Immature natural killer cell (primary cell): ENCODE measurements at regions not wholly inside any gene's neighbourhood (a gene's known extent, or its start where the extent isn't known, plus 50 kb on each side); places are given as distances from the start of the nearest gene placed in this dataset.
"Not testable (repeated sequence)": the region's sequence is repeated elsewhere in the genome, so short reads cannot be mapped to it uniquely, and the experiment has no call there.

ENCODE experiments used
- DNase-seq, 3 donors: peaks; one replicate each; pipeline ENCODE4 v3.0.0; 2022; ENCODE audit warnings: mixed read lengths in 1 of 3
- H3K27ac Mint-ChIP-seq, 6 donors: one replicate each; pipeline ENCODE4 v1.8.0; 2020; ENCODE audit warnings: mixed read lengths in 6 of 6, mild to moderate bottlenecking in 5 of 6, inconsistent platforms in 4 of 6, moderate library complexity in 3 of 6
- H3K27me3 Mint-ChIP-seq, 3 donors: one replicate each; pipeline ENCODE4 v1.8.0; 2020 to 2021; ENCODE audit warnings: low read depth in 3 of 3, mild to moderate bottlenecking in 3 of 3, mixed read lengths in 3 of 3, moderate library complexity in 3 of 3, inconsistent platforms in 1 of 3
- H3K36me3 Mint-ChIP-seq, 3 donors: one replicate each; pipeline ENCODE4 v1.8.0; 2020; ENCODE audit warnings: mixed read lengths in 3 of 3, inconsistent platforms in 2 of 3, mild to moderate bottlenecking in 2 of 3
- H3K4me1 Mint-ChIP-seq, 2 donors: one replicate each; pipeline ENCODE4 v1.8.0; 2020; ENCODE audit warnings: inconsistent platforms in 2 of 2, mild to moderate bottlenecking in 2 of 2, mixed read lengths in 2 of 2, moderate library complexity in 1 of 2
- H3K4me3 Mint-ChIP-seq, 5 donors: one replicate each; pipeline ENCODE4 v1.8.0; 2020; ENCODE audit warnings: mild to moderate bottlenecking in 5 of 5, mixed read lengths in 5 of 5, inconsistent platforms in 3 of 5, moderate library complexity in 3 of 5
- H3K9me3 Mint-ChIP-seq, 6 donors: one replicate each; pipeline ENCODE4 v1.8.0; 2020; ENCODE audit warnings: mild to moderate bottlenecking in 6 of 6, mixed read lengths in 6 of 6, inconsistent platforms in 4 of 6, moderate library complexity in 3 of 6

GRCh38 chr1:209191262-209191634, 392.3 kb upstream of the CAMK1G start:
- DNase-seq = no peak
- Mint-ChIP-seq H3K4me1 (no peaks in the 10 kb centered on the region), H3K27me3 (peaks cover 0 to 1% (median 0%) of the 10 kb centered on the region in 3 donors), H3K27ac (no peak overlapping the region), H3K36me3 (peaks cover 0 to 5% (median 2%) of the 10 kb centered on the region in 3 donors), H3K9me3 (peaks cover 13 to 22% (median 19%) of the 10 kb centered on the region in 6 donors), H3K4me3 (no peak overlapping the region)

- no peak overlapping the region for H3K4me3 Mint-ChIP-seq
- peaks cover 0 to 2% (median 0%) of the 10 kb centered on the region in 3 donors for H3K27me3 Mint-ChIP-seq
- no peak overlapping the region for H3K27ac Mint-ChIP-seq
- peaks cover 24 to 39% (median 28%) of the 10 kb centered on the region in 6 donors for H3K9me3 Mint-ChIP-seq
- DNase-seq = no peak
- H3K4me1 Mint-ChIP-seq = no peaks in the 10 kb centered on the region
- peaks cover 0 to 6% (median 6%) of the 10 kb centered on the region in 3 donors for H3K36me3 Mint-ChIP-seq
Observed at GRCh38 chr1:209196140-209196539, 387.4 kb upstream of the CAMK1G start.

GRCh38 chr1:209198961-209199750, 384.4 kb upstream of the CAMK1G start:
- no peak for DNase-seq
- Mint-ChIP-seq H3K4me1 (no peaks in the 10 kb centered on the region), H3K4me3 (no peak overlapping the region), H3K27ac (no peak overlapping the region), H3K9me3 (peaks cover 18 to 32% (median 24%) of the 10 kb centered on the region in 6 donors), H3K36me3 (peaks cover 0 to 6% (median 6%) of the 10 kb centered on the region in 3 donors), H3K27me3 (peaks cover 0 to 2% (median 0%) of the 10 kb centered on the region in 3 donors)

GRCh38 chr1:209199822-209200221, 383.7 kb upstream of the CAMK1G start:
- peaks cover 0 to 5% (median 0%) of the 10 kb centered on the region in 3 donors for H3K27me3 Mint-ChIP-seq
- DNase-seq = no peak
- H3K9me3 Mint-ChIP-seq = peaks cover 18 to 32% (median 24%) of the 10 kb centered on the region in 6 donors
- peaks cover 0 to 6% (median 6%) of the 10 kb centered on the region in 3 donors for H3K36me3 Mint-ChIP-seq
- H3K27ac Mint-ChIP-seq = no peak overlapping the region
- H3K4me1 Mint-ChIP-seq = no peaks in the 10 kb centered on the region
- H3K4me3 Mint-ChIP-seq = no peak overlapping the region

GRCh38 chr1:209202321-209202720, 381.2 kb upstream of the CAMK1G start:
- peaks cover 2 to 13% (median 5%) of the 10 kb centered on the region in 3 donors for H3K27me3 Mint-ChIP-seq
- not testable (repeated sequence) for H3K27ac Mint-ChIP-seq, H3K4me1 Mint-ChIP-seq, H3K9me3 Mint-ChIP-seq, H3K36me3 Mint-ChIP-seq, H3K4me3 Mint-ChIP-seq, DNase-seq

- H3K4me3 Mint-ChIP-seq = no peak overlapping the region
- DNase-seq = no peak
- peaks cover 2 to 13% (median 9%) of the 10 kb centered on the region in 3 donors for H3K27me3 Mint-ChIP-seq
- peaks cover 0 to 7% (median 3%) of the 10 kb centered on the region in 6 donors for H3K9me3 Mint-ChIP-seq
- H3K27ac Mint-ChIP-seq = no peak overlapping the region
- H3K36me3 Mint-ChIP-seq = no peaks in the 10 kb centered on the region
- no peaks in the 10 kb centered on the region for H3K4me1 Mint-ChIP-seq
Observed at GRCh38 chr1:209202830-209203532, 380.5 kb upstream of the CAMK1G start.

- no peak overlapping the region for H3K4me3 Mint-ChIP-seq
- no peak for DNase-seq
- H3K4me1 Mint-ChIP-seq = no peaks in the 10 kb centered on the region
- H3K27me3 Mint-ChIP-seq = peaks cover 2 to 13% (median 13%) of the 10 kb centered on the region in 3 donors
- no peak overlapping the region for H3K27ac Mint-ChIP-seq
- no peaks in the 10 kb centered on the region for H3K36me3 Mint-ChIP-seq
- H3K9me3 Mint-ChIP-seq = peaks cover 0 to 4% (median 2%) of the 10 kb centered on the region in 6 donors
Observed at GRCh38 chr1:209203533-209203895, 380.0 kb upstream of the CAMK1G start.

- H3K4me1 Mint-ChIP-seq = no peaks in the 10 kb centered on the region
- H3K27me3 Mint-ChIP-seq = peaks cover 3 to 16% (median 13%) of the 10 kb centered on the region in 3 donors
- no peak overlapping the region for H3K4me3 Mint-ChIP-seq
- H3K27ac Mint-ChIP-seq = no peak overlapping the region
- no peak for DNase-seq
- no peaks in the 10 kb centered on the region for H3K36me3 Mint-ChIP-seq
- peaks cover 0 to 1% (median 0%) of the 10 kb centered on the region in 6 donors for H3K9me3 Mint-ChIP-seq
Observed at GRCh38 chr1:209205039-209205438, 378.5 kb upstream of the CAMK1G start.

- no peak for DNase-seq
Observed at GRCh38 chr1:209207126-209207700, 376.3 kb upstream of the CAMK1G start.

GRCh38 chr1:209207701-209208286, 375.7 kb upstream of the CAMK1G start:
- no peak for DNase-seq
- Mint-ChIP-seq H3K4me3 (peak overlapping the region in 1 of 5 donors; percentile 50), H3K36me3 (no peaks in the 10 kb centered on the region), H3K27me3 (peaks cover 3 to 20% (median 16%) of the 10 kb centered on the region in 3 donors), H3K9me3 (peaks cover 0 to 6% (median 0%) of the 10 kb centered on the region in 6 donors), H3K4me1 (no peaks in the 10 kb centered on the region), H3K27ac (no peak overlapping the region)

More at GRCh38 chr1:209207126-209207700, 376.3 kb upstream of the CAMK1G start:
- peaks cover 0 to 2% (median 0%) of the 10 kb centered on the region in 6 donors for H3K9me3 Mint-ChIP-seq
- H3K27me3 Mint-ChIP-seq = peaks cover 3 to 20% (median 16%) of the 10 kb centered on the region in 3 donors
- no peaks in the 10 kb centered on the region for H3K36me3 Mint-ChIP-seq
- no peak overlapping the region for H3K27ac Mint-ChIP-seq
- H3K4me1 Mint-ChIP-seq = no peaks in the 10 kb centered on the region
- H3K4me3 Mint-ChIP-seq = no peak overlapping the region

GRCh38 chr1:209208648-209209047, 374.9 kb upstream of the CAMK1G start:
- H3K9me3 Mint-ChIP-seq = peaks cover 0 to 6% (median 0%) of the 10 kb centered on the region in 6 donors
- no peak overlapping the region for H3K27ac Mint-ChIP-seq
- H3K36me3 Mint-ChIP-seq = no peaks in the 10 kb centered on the region
- H3K27me3 Mint-ChIP-seq = peaks cover 3 to 20% (median 16%) of the 10 kb centered on the region in 3 donors
- H3K4me3 Mint-ChIP-seq = no peak overlapping the region
- H3K4me1 Mint-ChIP-seq = no peaks in the 10 kb centered on the region
- DNase-seq = no peak

- DNase-seq = no peak
- Mint-ChIP-seq H3K4me3 (no peak overlapping the region), H3K9me3 (peaks cover 0 to 12% (median 3%) of the 10 kb centered on the region in 6 donors), H3K27ac (no peak overlapping the region), H3K27me3 (peaks cover 2 to 6% (median 2%) of the 10 kb centered on the region in 3 donors), H3K4me1 (no peaks in the 10 kb centered on the region), H3K36me3 (no peaks in the 10 kb centered on the region)
Observed at GRCh38 chr1:209213989-209214388, 369.5 kb upstream of the CAMK1G start.

GRCh38 chr1:209215826-209216225, 367.7 kb upstream of the CAMK1G start:
- Mint-ChIP-seq H3K9me3 (peaks cover 0 to 12% (median 3%) of the 10 kb centered on the region in 6 donors), H3K27ac (no peak overlapping the region), H3K27me3 (peaks cover 0 to 4% (median 2%) of the 10 kb centered on the region in 3 donors), H3K4me1 (no peaks in the 10 kb centered on the region), H3K4me3 (no peak overlapping the region), H3K36me3 (no peaks in the 10 kb centered on the region)
- no peak for DNase-seq
